SK-N-SH (cell line): ENCODE measurements at regions not wholly inside any gene's neighbourhood (a gene's known extent, or its start where the extent isn't known, plus 50 kb on each side); places are given as distances from the start of the nearest gene placed in this dataset.

Source experiments
- CTCF ChIA-PET: fragments of 300-600, 350-600 bp; formaldehyde crosslinking; extraction: SDS; loops from one replicate; lab custom pipeline; 2021; lab: Yijun Ruan, JAX
- POLR2A ChIA-PET: fragments of 350-600 bp; sonication (Branson Sonifier 250); formaldehyde crosslinking; extraction: SDS; loops from one replicate; lab custom pipeline; 2020; ENCODE audit warnings: antibody characterized with exemption, inconsistent platforms; lab: Yijun Ruan, JAX
- DNase-seq: peaks from one replicate; pipeline ENCODE4 v3.0.0; 2012
- H2AFZ ChIP-seq: fragments of 200-600 bp; sonication (generic); 2 replicates; pipeline ENCODE4 v1.8.1; 2016; ENCODE audit warnings: antibody characterized with exemption, mild to moderate bottlenecking, low read depth
- H3F3A ChIP-seq: fragments of 200-600 bp; sonication (generic); replicated peaks from 2 replicates; pipeline ENCODE3; 2016; ENCODE audit warnings: antibody characterized with exemption, mild to moderate bottlenecking; ENCODE audit not compliant: insufficient read depth
- H3K27ac ChIP-seq, 2 experiments: fragments of 200-500 bp in 1 of 2; fragments of 200-600 bp in 1 of 2; sonication (Bioruptor generic) in 1 of 2; sonication (generic), shearing (Covaris generic) in 1 of 2; 2 replicates each; pipeline versions ENCODE4 v1.5.1 to v1.6.1; 2014 to 2016; ENCODE audit warnings: low read depth in 2 of 2, inconsistent platforms in 1 of 2, low read length in 1 of 2, mild to moderate bottlenecking in 1 of 2, mixed read lengths in 1 of 2
- H3K27me3 ChIP-seq: fragments of 200-600 bp; sonication (generic), shearing (Covaris generic); 2 replicates; pipeline ENCODE4 v1.6.1; 2016; ENCODE audit warnings: mixed run types; ENCODE audit not compliant: insufficient read depth
- H3K36me3 ChIP-seq, 2 experiments: fragments of 200-500 bp in 1 of 2; fragments of 200-600 bp in 1 of 2; sonication (Bioruptor generic) in 1 of 2; sonication (generic) in 1 of 2; replicated peaks in 1 of 2; 2 replicates each; pipeline versions ENCODE3 to v1.5.1; 2014 to 2016; ENCODE audit warnings: low read length in 1 of 2, mild to moderate bottlenecking in 1 of 2; ENCODE audit not compliant: insufficient read depth in 2 of 2, control insufficient read depth in 1 of 2
- H3K4me1 ChIP-seq, 2 experiments: fragments of 200-500 bp in 1 of 2; fragments of 200-600 bp in 1 of 2; sonication (Bioruptor generic) in 1 of 2; sonication (generic), shearing (Covaris generic) in 1 of 2; 2 replicates each; pipeline versions ENCODE4 v1.5.1 to v1.6.1; 2014 to 2016; ENCODE audit warnings: low read depth in 1 of 2, low read length in 1 of 2, mixed run types in 1 of 2; ENCODE audit not compliant: insufficient read depth in 2 of 2, control insufficient read depth in 1 of 2
- H3K4me2 ChIP-seq: fragments of 200-600 bp; sonication (generic), shearing (Covaris generic); 2 replicates; pipeline ENCODE4 v1.6.1; 2017; ENCODE audit warnings: mixed run types
- H3K4me3 ChIP-seq, 2 experiments: fragments of 200-500 bp in 1 of 2; fragments of 200-600 bp in 1 of 2; sonication (Bioruptor generic) in 1 of 2; sonication (generic), shearing (Covaris generic) in 1 of 2; 2 replicates each; pipeline versions ENCODE4 v1.5.1 to v1.8.1; 2014 to 2016; ENCODE audit warnings: low read depth in 2 of 2, inconsistent platforms in 1 of 2, low read length in 1 of 2, mild to moderate bottlenecking in 1 of 2, mixed read lengths in 1 of 2, moderate library complexity in 1 of 2
- H3K79me2 ChIP-seq: fragments of 200-600 bp; sonication (generic); 2 replicates; pipeline ENCODE4 v1.8.1; 2017; ENCODE audit warnings: mild to moderate bottlenecking; ENCODE audit not compliant: insufficient read depth
- H3K9ac ChIP-seq: fragments of 200-600 bp; sonication (generic); 2 replicates; pipeline ENCODE4 v1.6.1; 2017; ENCODE audit warnings: mixed run types
- H3K9me2 ChIP-seq: fragments of 200-600 bp; sonication (generic); 2 replicates; pipeline ENCODE4 v1.6.1; 2017; ENCODE audit warnings: mixed run types
- H3K9me3 ChIP-seq: fragments of 200-600 bp; sonication (generic); 2 replicates; pipeline ENCODE4 v1.6.1; 2017; ENCODE audit warnings: mixed run types, mild to moderate bottlenecking, moderate library complexity
- H4K20me1 ChIP-seq: fragments of 200-600 bp; sonication (generic); 2 replicates; pipeline ENCODE4 v1.6.1; 2017; ENCODE audit warnings: mild to moderate bottlenecking, mixed run types; ENCODE audit not compliant: insufficient read depth
- ELF1 ChIP-seq: IDR thresholded peaks from 2 replicates; pipeline ENCODE4 v1.4.0; 2012
- EP300 ChIP-seq, 2 experiments: IDR thresholded peaks; 2 replicates each; pipeline versions ENCODE4 v1.4.0 to v1.6.1; 2012; ENCODE audit warnings: borderline replicate concordance in 1 of 2, low read depth in 1 of 2, low read length in 1 of 2
- EZH2phosphoT487 ChIP-seq: fragments of 200-600 bp; sonication (generic); IDR thresholded peaks from 2 replicates; pipeline ENCODE4 v1.6.1; 2017; ENCODE audit warnings: low read depth, mixed run types, mild to moderate bottlenecking, antibody characterized with exemption, moderate library complexity, borderline replicate concordance
- FOSL2 ChIP-seq: IDR thresholded peaks from 2 replicates; pipeline ENCODE4 v1.4.0; 2012; ENCODE audit warnings: low read depth, mild to moderate bottlenecking, moderate library complexity, borderline replicate concordance
- FOXJ3 ChIP-seq: sonication (generic); formaldehyde crosslinking; IDR thresholded peaks from 2 replicates; pipeline ENCODE4 v1.5.1; 2020; ENCODE audit warnings: mild to moderate bottlenecking, missing genetic modification reagents
- FOXM1 ChIP-seq: IDR thresholded peaks from 2 replicates; pipeline ENCODE4 v1.4.0; 2012; ENCODE audit warnings: low read depth, mild to moderate bottlenecking
- GABPA ChIP-seq: IDR thresholded peaks from 2 replicates; pipeline ENCODE4 v1.4.0; 2012; ENCODE audit warnings: low read depth, mild to moderate bottlenecking
- GATA2 ChIP-seq: sonication (generic); formaldehyde crosslinking; IDR thresholded peaks from 2 replicates; pipeline ENCODE4 v1.5.0; 2020; ENCODE audit warnings: mild to moderate bottlenecking, missing genetic modification reagents
- JUND ChIP-seq: IDR thresholded peaks from 2 replicates; pipeline ENCODE4 v1.4.0; 2012
- MEF2A ChIP-seq: IDR thresholded peaks from 2 replicates; pipeline ENCODE4 v1.4.0; 2012; ENCODE audit warnings: low read depth, borderline replicate concordance
- NFIC ChIP-seq: IDR thresholded peaks from 2 replicates; pipeline ENCODE4 v1.4.0; 2012; ENCODE audit warnings: borderline replicate concordance
- POLR2AphosphoS5 ChIP-seq: IDR thresholded peaks from 2 replicates; pipeline ENCODE4 v1.6.1; 2012; ENCODE audit warnings: low read depth, low read length
- RAD21 ChIP-seq: IDR thresholded peaks from 2 replicates; pipeline ENCODE4 v1.6.1; 2012; ENCODE audit warnings: mild to moderate bottlenecking, low read length
- RXRA ChIP-seq: IDR thresholded peaks from 2 replicates; pipeline ENCODE4 v1.4.0; 2012; ENCODE audit warnings: low read depth, mild to moderate bottlenecking, borderline replicate concordance
- TAF1 ChIP-seq: IDR thresholded peaks from 2 replicates; pipeline ENCODE4 v1.6.1; 2012; ENCODE audit warnings: low read depth, mild to moderate bottlenecking, low read length, moderate library complexity, borderline replicate concordance
- TCF12 ChIP-seq: IDR thresholded peaks from 2 replicates; pipeline ENCODE4 v1.4.0; 2012
- TEAD4 ChIP-seq: IDR thresholded peaks from 2 replicates; pipeline ENCODE4 v1.4.0; 2012; ENCODE audit warnings: mild to moderate bottlenecking, borderline replicate concordance; ENCODE audit not compliant: insufficient read depth
- YY1 ChIP-seq: IDR thresholded peaks from 2 replicates; pipeline ENCODE4 v1.4.0; 2012; ENCODE audit warnings: low read depth, mild to moderate bottlenecking
- WGBS: methylation state at CpG from one replicate; pipeline ENCODE4 v1.1.6; 2017; ENCODE audit warnings: low lambda C conversion rate; 5-methylcytosine and 5-hydroxymethylcytosine counted together
- TF ChIP-seq, protein P1 (sequence below): IDR thresholded peaks from 2 replicates; pipeline ENCODE4 v1.4.0; 2012; ENCODE audit warnings: low read depth
- TF ChIP-seq, protein P2 (sequence below): IDR thresholded peaks from 2 replicates; pipeline ENCODE4 v1.4.0; 2012; ENCODE audit warnings: low read depth, borderline replicate concordance
- TF ChIP-seq, protein P3 (sequence below): fragments of 200-600 bp; sonication (generic); IDR thresholded peaks from 2 replicates; pipeline ENCODE4 v1.6.1; 2017; ENCODE audit warnings: antibody characterized with exemption, mild to moderate bottlenecking, moderate library complexity

DNA sequence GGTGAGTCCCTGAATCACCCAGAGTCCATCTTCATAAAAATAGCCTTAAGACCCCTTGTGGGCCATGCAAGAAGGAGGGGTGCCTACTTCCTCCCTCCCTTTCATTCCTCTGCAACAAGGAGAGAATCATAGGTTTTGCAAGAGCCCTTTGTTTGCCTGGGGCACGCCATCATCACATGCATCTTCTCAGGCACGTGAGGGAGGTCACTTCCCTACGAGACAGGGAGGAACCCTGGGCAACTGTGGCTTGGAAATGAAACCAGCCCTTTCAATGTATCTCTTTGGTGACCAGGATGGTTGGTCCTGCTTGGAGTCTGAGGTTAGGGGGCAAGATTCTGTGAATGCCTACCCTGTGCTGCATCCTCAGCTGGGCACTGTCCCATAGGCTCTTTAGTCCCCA, 194.8 kb downstream of the MAFB start:
- TF ChIP-seq, protein P1, sequence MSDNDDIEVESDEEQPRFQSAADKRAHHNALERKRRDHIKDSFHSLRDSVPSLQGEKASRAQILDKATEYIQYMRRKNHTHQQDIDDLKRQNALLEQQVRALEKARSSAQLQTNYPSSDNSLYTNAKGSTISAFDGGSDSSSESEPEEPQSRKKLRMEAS: no peak
- TF ChIP-seq RAD21 (no peak), NFIC (no peak), FOXJ3 (CRISPR knock-in tag) (no peak), RXRA (no peak), GABPA (no peak), TAF1 (no peak), POLR2AphosphoS5 (no peak), GATA2 (CRISPR knock-in tag) (no peak), MEF2A (no peak), FOSL2 (no peak), TEAD4 (no peak)
- no peak overlapping the region for H2AFZ ChIP-seq
- H3K4me2 ChIP-seq: no peak overlapping the region
- H3K36me3 ChIP-seq: no peaks in the 10 kb centered on the region
- H3K27ac ChIP-seq: no peak overlapping the region
- no peaks in the 10 kb centered on the region for H3K9me3 ChIP-seq
- ChIA-PET CTCF (no interaction called here), POLR2A (no interaction called here)
- no peaks in the 10 kb centered on the region for H3K4me1 ChIP-seq
- DNase-seq: no peak
- no peaks in the 10 kb centered on the region for H4K20me1 ChIP-seq
- H3K9ac ChIP-seq: no peak overlapping the region
- no peaks in the 10 kb centered on the region for H3F3A ChIP-seq
- H3K79me2 ChIP-seq: no peaks in the 10 kb centered on the region
- WGBS: 20% methylated on average over 2 of the region's 3 CpGs
- no peaks in the 10 kb centered on the region for H3K9me2 ChIP-seq
- no peak overlapping the region for H3K4me3 ChIP-seq
- H3K27me3 ChIP-seq: peaks cover 4% of the 10 kb centered on the region; the same call in 1 of the 2 replicates

DNA sequence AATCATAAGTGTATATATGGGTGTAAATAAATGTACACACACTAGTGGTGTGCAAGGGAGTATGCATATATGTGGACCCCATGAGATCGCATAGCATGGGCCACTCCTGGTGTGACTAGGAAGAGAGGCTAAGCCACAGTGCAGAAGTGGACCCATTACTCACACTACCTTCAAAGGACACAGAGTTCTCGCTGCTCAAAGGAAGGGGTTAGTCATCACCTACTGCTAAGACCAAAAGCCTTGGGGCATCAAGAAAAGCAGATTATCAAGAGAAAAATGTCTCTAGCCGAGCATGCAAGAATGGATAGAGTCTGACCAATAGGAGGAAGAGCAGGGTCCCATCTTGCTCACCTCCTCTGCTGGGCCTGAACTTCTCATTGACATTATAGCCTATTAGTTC, 195.5 kb downstream of the MAFB start:
- Histone ChIP-seq H4K20me1 (no peaks in the 10 kb centered on the region), H3K4me3 (no peak overlapping the region), H3F3A (no peaks in the 10 kb centered on the region), H3K4me1 (no peaks in the 10 kb centered on the region), H3K9me3 (no peaks in the 10 kb centered on the region), H3K36me3 (no peaks in the 10 kb centered on the region), H3K9me2 (no peaks in the 10 kb centered on the region), H3K27ac (no peak overlapping the region), H2AFZ (no peak overlapping the region), H3K4me2 (no peak overlapping the region), H3K79me2 (no peaks in the 10 kb centered on the region), H3K27me3 (peaks cover 4% of the 10 kb centered on the region; the same call in 1 of the 2 replicates), H3K9ac (no peak overlapping the region)
- DNase-seq: no peak
- POLR2A ChIA-PET: no interaction called here
- TF ChIP-seq EP300 (IDR thresholded peaks at IDR 0.05; ENCODE audit: borderline replicate concordance in 1 of 2, low read depth in 1 of 2, low read length in 1 of 2) (no peak), TAF1 (no peak), EZH2phosphoT487 (no peak), JUND (no peak), GABPA (no peak), FOXM1 (no peak), POLR2AphosphoS5 (no peak), TCF12 (no peak), YY1 (no peak), ELF1 (no peak)
- TF ChIP-seq, protein P1: no peak
- TF ChIP-seq, protein P2, sequence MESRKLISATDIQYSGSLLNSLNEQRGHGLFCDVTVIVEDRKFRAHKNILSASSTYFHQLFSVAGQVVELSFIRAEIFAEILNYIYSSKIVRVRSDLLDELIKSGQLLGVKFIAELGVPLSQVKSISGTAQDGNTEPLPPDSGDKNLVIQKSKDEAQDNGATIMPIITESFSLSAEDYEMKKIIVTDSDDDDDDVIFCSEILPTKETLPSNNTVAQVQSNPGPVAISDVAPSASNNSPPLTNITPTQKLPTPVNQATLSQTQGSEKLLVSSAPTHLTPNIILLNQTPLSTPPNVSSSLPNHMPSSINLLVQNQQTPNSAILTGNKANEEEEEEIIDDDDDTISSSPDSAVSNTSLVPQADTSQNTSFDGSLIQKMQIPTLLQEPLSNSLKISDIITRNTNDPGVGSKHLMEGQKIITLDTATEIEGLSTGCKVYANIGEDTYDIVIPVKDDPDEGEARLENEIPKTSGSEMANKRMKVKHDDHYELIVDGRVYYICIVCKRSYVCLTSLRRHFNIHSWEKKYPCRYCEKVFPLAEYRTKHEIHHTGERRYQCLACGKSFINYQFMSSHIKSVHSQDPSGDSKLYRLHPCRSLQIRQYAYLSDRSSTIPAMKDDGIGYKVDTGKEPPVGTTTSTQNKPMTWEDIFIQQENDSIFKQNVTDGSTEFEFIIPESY: no peak
- TF ChIP-seq, protein P3, sequence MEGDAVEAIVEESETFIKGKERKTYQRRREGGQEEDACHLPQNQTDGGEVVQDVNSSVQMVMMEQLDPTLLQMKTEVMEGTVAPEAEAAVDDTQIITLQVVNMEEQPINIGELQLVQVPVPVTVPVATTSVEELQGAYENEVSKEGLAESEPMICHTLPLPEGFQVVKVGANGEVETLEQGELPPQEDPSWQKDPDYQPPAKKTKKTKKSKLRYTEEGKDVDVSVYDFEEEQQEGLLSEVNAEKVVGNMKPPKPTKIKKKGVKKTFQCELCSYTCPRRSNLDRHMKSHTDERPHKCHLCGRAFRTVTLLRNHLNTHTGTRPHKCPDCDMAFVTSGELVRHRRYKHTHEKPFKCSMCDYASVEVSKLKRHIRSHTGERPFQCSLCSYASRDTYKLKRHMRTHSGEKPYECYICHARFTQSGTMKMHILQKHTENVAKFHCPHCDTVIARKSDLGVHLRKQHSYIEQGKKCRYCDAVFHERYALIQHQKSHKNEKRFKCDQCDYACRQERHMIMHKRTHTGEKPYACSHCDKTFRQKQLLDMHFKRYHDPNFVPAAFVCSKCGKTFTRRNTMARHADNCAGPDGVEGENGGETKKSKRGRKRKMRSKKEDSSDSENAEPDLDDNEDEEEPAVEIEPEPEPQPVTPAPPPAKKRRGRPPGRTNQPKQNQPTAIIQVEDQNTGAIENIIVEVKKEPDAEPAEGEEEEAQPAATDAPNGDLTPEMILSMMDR: no peak
- WGBS: 29% methylated on average over 3 of the region's 3 CpGs
- CTCF ChIA-PET: no interaction called here
